A549 (cell line): ENCODE measurements at regions not wholly inside any gene's neighbourhood (a gene's known extent, or its start where the extent isn't known, plus 50 kb on each side); places are given as distances from the start of the nearest gene placed in this dataset.
A peak's percentile ranks its signal among the peaks of the same experiment; 100 is the strongest.

Experiments
- ATAC-seq, 2 experiments: fragments of 200-7000 bp in 1 of 2; fragments of >200 bp in 1 of 2; cut with Nextera tagmentation in 1 of 2; cut with Tn5 transposase in 1 of 2; 3 replicates each; pipeline versions ENCODE4 v1.8.0 to v1.9.1; 2018 to 2020; ENCODE audit warnings: mild to moderate bottlenecking in 1 of 2, moderate library complexity in 1 of 2
- CTCF ChIA-PET: fragments of 300-600 bp; sonication (Branson Sonifier 250); formaldehyde crosslinking; extraction: SDS; loops from one replicate; lab custom pipeline; 2021; ENCODE audit warnings: antibody characterized with exemption, inconsistent platforms; lab: Yijun Ruan, JAX
- POLR2A ChIA-PET: fragments of 350-600 bp; formaldehyde crosslinking; extraction: SDS; loops from one replicate; lab custom pipeline; 2021; ENCODE audit warnings: antibody characterized with exemption, inconsistent platforms; lab: Yijun Ruan, JAX
- DNase-seq, 2 experiments: peaks; one replicate each; pipeline versions ENCODE4 v3.0.0 to v3.0.0-alpha.2; 2011 to 2016; ENCODE audit warnings: low read depth in 1 of 2, low spot score in 1 of 2
- FAIRE-seq: peaks from 2 replicates; lab custom pipeline; 2011; peaks lifted over from hg19 to GRCh38; lab: Jason Lieb, UNC
- H3K27ac ChIP-seq, 2 experiments: fragments of >200 bp; sonication (Bioruptor Twin); formaldehyde crosslinking; 3 replicates each; pipeline ENCODE4 v1.5.1; 2016 to 2017
- H3K4me1 ChIP-seq: fragments of >200 bp; sonication (Bioruptor Twin); formaldehyde crosslinking; 3 replicates; pipeline ENCODE4 v1.6.1; 2016
- H3K4me2 ChIP-seq: fragments of >200 bp; sonication (Bioruptor Twin); formaldehyde crosslinking; 3 replicates; pipeline ENCODE4 v1.6.1; 2016
- H3K4me3 ChIP-seq: fragments of >200 bp; sonication (Bioruptor Twin); formaldehyde crosslinking; 3 replicates; pipeline ENCODE4 v1.5.1; 2016
- H3K9me3 ChIP-seq: fragments of >200 bp; sonication (Bioruptor Twin); formaldehyde crosslinking; 3 replicates; pipeline ENCODE4 v1.6.1; 2016
- BCL3 ChIP-seq: fragments of >200 bp; sonication (Bioruptor Twin); formaldehyde crosslinking; IDR thresholded peaks from 3 replicates; pipeline ENCODE4 v1.6.1; 2016
- BHLHE40 ChIP-seq: IDR thresholded peaks from 2 replicates; pipeline ENCODE4 v1.6.1; 2012; ENCODE audit warnings: low read depth, low read length, inconsistent platforms
- CBX2 ChIP-seq: fragments of 200-600 bp; sonication (generic); IDR thresholded peaks from 2 replicates; pipeline ENCODE4 v1.6.1; 2016; ENCODE audit warnings: low read depth, mild to moderate bottlenecking, borderline replicate concordance
- CBX8 ChIP-seq: fragments of 200-600 bp; sonication (generic); IDR thresholded peaks from 2 replicates; pipeline ENCODE4 v1.6.1; 2016
- CHD2 ChIP-seq: fragments of 150-350 bp; IDR thresholded peaks from 2 replicates; pipeline ENCODE4 v1.6.1; 2014; ENCODE audit warnings: low read length; ENCODE audit not compliant: partially characterized antibody
- EHMT2 ChIP-seq: fragments of 200-600 bp; sonication (generic); IDR thresholded peaks from 2 replicates; pipeline ENCODE4 v1.6.1; 2016; ENCODE audit warnings: antibody characterized with exemption, low read depth, mild to moderate bottlenecking, moderate library complexity
- ELK1 ChIP-seq: fragments of 150-350 bp; IDR thresholded peaks from 2 replicates; pipeline ENCODE4 v1.6.1; 2014; ENCODE audit warnings: low read depth, mild to moderate bottlenecking, low read length
- FOXS1 ChIP-seq: fragments of 250-450 bp; sonication (Bioruptor Pico); IDR thresholded peaks from 2 replicates; pipeline ENCODE4 v1.5.0; 2020; ENCODE audit warnings: mild to moderate bottlenecking, moderate library complexity
- HOXB5 ChIP-seq: fragments of 250-450 bp; sonication (Bioruptor Pico); IDR thresholded peaks from 2 replicates; pipeline ENCODE4 v1.5.0; 2020; ENCODE audit warnings: mild to moderate bottlenecking, moderate library complexity
- JUN ChIP-seq, 2 experiments: fragments of >200 bp; sonication (Bioruptor Twin); formaldehyde crosslinking; IDR thresholded peaks; 2 replicates in 1 of 2; 3 replicates in 1 of 2; pipeline ENCODE4 v1.6.1; 2016 to 2017
- MAFK ChIP-seq: fragments of 450-650 bp; IDR thresholded peaks from 2 replicates; pipeline ENCODE4 v1.6.1; 2014; ENCODE audit not compliant: partially characterized antibody
- MAX ChIP-seq: IDR thresholded peaks from 2 replicates; pipeline ENCODE4 v1.6.1; 2012
- MYC ChIP-seq: IDR thresholded peaks from 2 replicates; pipeline ENCODE4 v1.6.1; 2012; ENCODE audit warnings: mild to moderate bottlenecking, inconsistent platforms, low read length, improper control_type of control experiment, borderline replicate concordance
- NFE2L2 ChIP-seq: fragments of 150-350 bp; conservative IDR thresholded peaks from 2 replicates; pipeline ENCODE4 v1.6.1; 2014; ENCODE audit warnings: low read length
- NPAS2 ChIP-seq: fragments of 250-450 bp; sonication (Bioruptor Pico); IDR thresholded peaks from 2 replicates; pipeline ENCODE4 v1.8.0; 2022; ENCODE audit warnings: mild to moderate bottlenecking, moderate library complexity, borderline replicate concordance
- PBX3 ChIP-seq: IDR thresholded peaks from 2 replicates; pipeline ENCODE4 v1.6.1; 2012
- SMC3 ChIP-seq: fragments of >200 bp; sonication (Bioruptor Twin); formaldehyde crosslinking; IDR thresholded peaks from 3 replicates; pipeline ENCODE4 v1.6.1; 2018; ENCODE audit warnings: inconsistent platforms
- TP53 ChIP-seq: fragments of 250-450 bp; sonication (Bioruptor Pico); IDR thresholded peaks from 2 replicates; pipeline ENCODE4 v1.5.0; 2021; ENCODE audit warnings: mild to moderate bottlenecking, moderate library complexity
- USF2 ChIP-seq: fragments of 450-650 bp; IDR thresholded peaks from 2 replicates; pipeline ENCODE4 v1.6.1; 2014; ENCODE audit warnings: antibody characterized with exemption
- ZNF302 ChIP-seq: fragments of 250-450 bp; sonication (Bioruptor Pico); IDR thresholded peaks from 2 replicates; pipeline ENCODE4 v1.9.0; 2021; ENCODE audit warnings: inconsistent platforms, mild to moderate bottlenecking, moderate library complexity
- WGBS: methylation state at CpG from one replicate; pipeline ENCODE4 v1.1.6; 2017; ENCODE audit errors: missing lambda C conversion rate; 5-methylcytosine and 5-hydroxymethylcytosine counted together

- DNase-seq = no peak
- Histone ChIP-seq H3K27ac (no peak overlapping the region), H3K4me3 (no peak overlapping the region), H3K4me1 (peaks cover 3% of the 10 kb centered on the region; the same call in 1 of the 3 replicates), H3K9me3 (0 out of 3 replicates have a peak, but pooled peaks cover 4% of the 10 kb centered on the region), H3K4me2 (no peak overlapping the region)
- CTCF ChIA-PET = no interaction called here
- peak in 1 of 2 experiments; percentile 54; a peak in 2 of 6 replicates for ATAC-seq
- TF ChIP-seq NPAS2 (CRISPR knock-in tag) (no peak), SMC3 (no peak), EHMT2 (no peak), CHD2 (no peak), ELK1 (no peak), TP53 (CRISPR knock-in tag) (no peak), NFE2L2 (no peak), BCL3 (no peak), HOXB5 (CRISPR knock-in tag) (no peak), MAX (no peak)
- POLR2A ChIA-PET = no interaction called here
- no peak for FAIRE-seq
- WGBS = 58% methylated on average over 1 of the region's 1 CpG
Observed at GRCh38 chr3:124526601-124527000, 203.7 kb upstream of the UMPS start.

- H3K4me2 ChIP-seq = no peak overlapping the region
- POLR2A ChIA-PET = no interaction called here
- peak; percentile 27; the same call in 1 of the 2 replicates for TF ChIP-seq CBX8
- TF ChIP-seq MAFK = no peak
- TF ChIP-seq, all 56 proteins: peak for 1
- no peak overlapping the region for H3K4me3 ChIP-seq
- ATAC-seq = no peak
- peaks cover 3% of the 10 kb centered on the region; the same call in 1 of the 3 replicates for H3K4me1 ChIP-seq
- no peak for FAIRE-seq
- no peak overlapping the region for H3K27ac ChIP-seq
- peak in 1 of 2 experiments; percentile 25 for DNase-seq
- 0 out of 3 replicates have a peak, but pooled peaks cover 4% of the 10 kb centered on the region for H3K9me3 ChIP-seq
- 32% methylated on average over 3 of the region's 3 CpGs for WGBS
- CTCF ChIA-PET = interaction anchor here (0.8 to 1.9 kb wide), 4 partner anchors 13 to 159 kb away, joined by 3 to 8 read pairs (median 4); no protein-coding TSS in a partner anchor
Observed at GRCh38 chr3:124529826-124530571, 200.3 kb upstream of the UMPS start.

GRCh38 chr3:124530916-124531315 lies 199.3 kb upstream of the UMPS start:
- Histone ChIP-seq H3K4me2 (no peak overlapping the region), H3K9me3 (0 out of 3 replicates have a peak, but pooled peaks cover 2% of the 10 kb centered on the region), H3K4me3 (no peak overlapping the region), H3K27ac (no peak overlapping the region), H3K4me1 (peaks cover 3% of the 10 kb centered on the region; the same call in 1 of the 3 replicates)
- no peak for DNase-seq
- no peak for ATAC-seq
- ChIA-PET POLR2A (no interaction called here), CTCF (interaction anchor here (1.5 to 1.9 kb wide), 2 partner anchors 14 to 29 kb away, joined by 4 to 8 read pairs; no protein-coding TSS in a partner anchor)
- FAIRE-seq = no peak
- TF ChIP-seq HOXB5 (CRISPR knock-in tag) = no peak
- TF ChIP-seq USF2 = no peak
- no peak for TF ChIP-seq BHLHE40
- TF ChIP-seq MYC = no peak
- TF ChIP-seq EHMT2 = no peak
- TF ChIP-seq, all 56 proteins: peak for 0

- no peak for TF ChIP-seq PBX3
- no peak for TF ChIP-seq ZNF302 (CRISPR knock-in tag)
- no peak for TF ChIP-seq JUN (IDR thresholded peaks at IDR 0.05)
- peak; percentile 71; the same call in 1 of the 2 replicates for TF ChIP-seq CBX8
- TF ChIP-seq BHLHE40 = no peak
- TF ChIP-seq CBX2 = no peak
- no peak for TF ChIP-seq FOXS1 (CRISPR knock-in tag)
Observed at GRCh38 chr3:124532071-124532470, 198.2 kb upstream of the UMPS start.

More at GRCh38 chr3:124532071-124532470, 198.2 kb upstream of the UMPS start:
- 43% methylated on average over 1 of the region's 1 CpG for WGBS
- ATAC-seq (no peak), DNase-seq (no peak), FAIRE-seq (no peak)
- CTCF ChIA-PET = interaction anchor here (0.7 to 1.4 kb wide), 3 partner anchors 14 to 21 kb away, joined by 3 to 4 read pairs (median 3); no protein-coding TSS in a partner anchor
- POLR2A ChIA-PET = no interaction called here
- Histone ChIP-seq H3K4me3 (no peak overlapping the region), H3K9me3 (no peaks in the 10 kb centered on the region), H3K4me2 (no peak overlapping the region), H3K27ac (no peak overlapping the region), H3K4me1 (peaks cover 3% of the 10 kb centered on the region; the same call in 1 of the 3 replicates)
